ENCODE measurements at regions not wholly inside any gene's neighbourhood (a gene's known extent, or its start where the extent isn't known, plus 50 kb on each side); places are given as distances from the start of the nearest gene placed in this dataset.

DNA sequence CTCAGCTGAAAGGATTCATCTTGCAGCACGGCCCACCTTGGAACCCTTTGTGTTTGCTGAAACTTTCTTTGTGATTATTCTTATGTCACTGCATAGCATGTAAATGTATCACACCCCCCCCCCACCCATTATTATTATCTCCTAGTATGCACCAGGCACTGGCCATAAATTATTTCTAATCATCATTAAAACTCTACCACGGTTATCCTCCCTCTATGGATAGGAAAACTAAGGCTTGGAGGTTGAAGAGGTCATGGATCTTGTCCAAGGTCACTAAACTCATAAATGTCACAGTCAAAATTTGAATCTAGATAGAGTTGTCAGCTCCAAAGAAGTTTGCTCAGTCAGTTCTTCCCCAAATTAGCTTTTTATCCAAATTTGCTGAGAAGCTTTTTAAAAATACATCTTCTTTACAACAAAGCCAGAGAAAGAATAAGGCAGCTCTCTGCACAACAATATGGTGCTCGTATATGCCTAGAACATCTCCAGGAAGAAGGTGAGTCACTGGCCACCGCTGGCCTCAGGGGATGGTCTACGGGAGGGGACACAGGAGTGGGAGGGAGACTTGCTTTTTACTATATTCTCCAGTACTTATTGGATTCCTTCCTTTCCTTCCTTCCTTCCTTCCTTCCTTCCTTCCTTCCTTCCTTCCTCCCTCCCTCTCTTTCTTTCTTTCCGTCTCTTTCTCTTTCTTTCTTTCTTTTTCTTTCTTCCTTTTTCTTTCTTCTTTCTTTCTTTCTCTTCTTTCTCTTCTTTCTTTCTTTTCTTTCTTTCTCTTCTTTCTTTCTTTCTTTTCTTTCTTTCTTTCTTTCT lies 134.5 kb downstream of the VEGFA start:
- ATAC-seq (no peak), DNase-seq (no peak)
- intact Hi-C loops (cut with micrococcal nuclease): no loop called here

DNA sequence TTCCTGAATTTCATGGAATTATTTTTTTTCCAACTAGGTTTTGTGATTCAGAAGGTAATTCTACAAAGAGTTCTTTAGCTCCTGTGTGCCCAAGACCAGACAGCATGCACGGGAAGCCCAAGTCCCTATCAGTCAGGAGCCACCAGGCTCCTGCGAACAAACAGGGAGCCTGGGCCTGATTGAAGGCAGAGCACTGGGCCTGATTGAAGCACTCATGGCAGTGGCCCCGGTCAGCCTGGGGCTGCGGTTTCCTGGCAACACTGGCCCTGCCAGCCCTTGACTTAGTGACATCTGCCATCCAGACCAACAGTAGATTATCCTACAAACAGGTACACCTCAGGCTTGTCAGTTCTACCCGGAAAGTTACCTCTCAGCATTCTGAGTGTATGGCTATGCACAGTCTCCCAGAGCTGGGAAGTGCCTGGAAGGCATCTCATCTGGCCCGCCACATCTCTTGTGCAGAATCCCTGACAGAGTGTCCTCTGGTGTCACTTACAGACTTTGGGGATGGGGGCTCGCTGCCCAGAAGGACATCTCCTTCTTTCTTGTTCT lies 133.8 kb downstream of the VEGFA start:
- intact Hi-C loops (cut with micrococcal nuclease): no loop called here
- DNase-seq: no peak
- no peak for ATAC-seq

DNA sequence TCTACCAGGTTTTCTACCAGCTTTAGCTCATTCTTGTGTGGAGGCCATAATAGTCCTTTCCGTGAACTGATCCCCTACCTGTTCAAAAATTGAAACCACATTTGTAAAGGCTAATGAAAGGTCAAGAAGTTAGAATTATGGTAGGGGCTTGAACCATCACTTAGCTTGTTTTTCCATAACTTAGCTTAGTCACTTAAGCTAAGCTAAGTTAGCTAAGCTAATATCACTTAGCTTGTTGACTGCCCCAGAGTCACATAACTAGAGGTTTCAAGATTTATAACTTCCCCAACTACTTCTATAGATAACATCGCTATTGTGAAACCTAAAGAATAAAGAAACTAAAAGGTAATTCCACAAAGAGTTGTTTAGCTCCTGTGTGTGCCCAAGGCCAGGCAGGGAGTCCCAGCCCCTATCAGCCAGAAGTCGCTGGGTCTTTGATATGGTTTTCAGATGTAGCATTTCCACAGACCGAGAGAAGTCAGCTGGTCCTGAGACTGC lies 131.8 kb downstream of the VEGFA start:
- no peak for DNase-seq
- intact Hi-C loops (cut with micrococcal nuclease): no loop called here
- no peak for ATAC-seq

DNA sequence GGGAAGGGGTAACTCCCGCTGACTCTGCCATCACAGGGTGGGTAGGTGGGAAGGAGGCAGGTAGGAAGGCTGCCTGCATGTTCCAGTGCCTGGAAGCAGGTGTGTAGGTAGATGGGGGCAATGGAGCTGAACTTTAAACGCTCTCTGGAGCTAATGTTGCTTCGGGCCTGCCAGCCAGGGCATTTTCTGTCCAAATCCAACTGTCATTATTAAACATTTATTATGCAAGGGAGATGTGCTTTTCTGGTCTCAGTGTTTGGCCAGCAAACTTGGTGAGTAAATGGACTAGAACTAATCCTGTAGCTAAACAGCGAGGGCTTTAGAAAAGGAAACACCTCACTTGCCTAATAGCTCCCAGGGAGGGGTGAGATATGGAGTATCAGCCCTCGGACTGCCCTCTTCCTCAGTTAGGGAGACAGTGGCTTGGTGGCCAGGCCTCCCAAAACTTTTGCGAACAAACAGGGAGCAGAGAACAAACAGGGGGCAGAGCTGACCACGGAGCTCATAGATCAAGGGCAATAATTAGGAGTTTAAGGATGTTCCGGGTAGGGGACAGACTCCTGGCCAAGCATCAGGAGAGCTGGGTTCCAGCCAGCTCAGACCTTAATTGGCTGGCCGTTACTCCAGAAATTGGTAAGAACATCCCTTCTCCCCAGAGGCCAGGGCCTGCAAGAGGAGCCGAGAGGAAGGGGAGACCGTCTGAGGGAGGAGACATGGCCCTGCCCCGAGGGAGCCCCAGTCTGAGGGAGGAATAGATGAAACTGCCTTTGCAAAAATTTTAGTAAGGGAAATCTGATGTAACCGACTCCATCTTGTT lies 131.1 kb downstream of the VEGFA start:
- intact Hi-C loops (cut with micrococcal nuclease): no loop called here
- no peak for ATAC-seq
- no peak for DNase-seq

DNA sequence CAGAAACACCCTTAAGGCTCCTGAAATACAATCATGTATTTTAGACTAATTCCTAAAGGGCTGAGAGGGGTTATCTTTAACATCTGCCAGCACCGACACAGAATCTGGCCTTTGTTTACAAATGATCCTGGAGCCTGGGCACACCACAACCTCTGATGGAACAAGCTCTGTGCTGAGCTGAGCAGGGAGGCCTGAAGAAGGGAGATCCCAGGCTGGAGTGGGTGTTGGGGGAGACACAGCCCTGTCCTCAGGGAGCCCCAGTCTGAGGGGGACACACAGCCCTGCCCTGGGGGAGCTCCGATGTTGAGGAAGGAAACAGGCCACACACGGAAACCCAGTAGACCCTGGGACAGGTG lies 130.5 kb downstream of the VEGFA start:
- no peak for DNase-seq
- intact Hi-C loops (cut with micrococcal nuclease): no loop called here
- no peak for ATAC-seq

DNA sequence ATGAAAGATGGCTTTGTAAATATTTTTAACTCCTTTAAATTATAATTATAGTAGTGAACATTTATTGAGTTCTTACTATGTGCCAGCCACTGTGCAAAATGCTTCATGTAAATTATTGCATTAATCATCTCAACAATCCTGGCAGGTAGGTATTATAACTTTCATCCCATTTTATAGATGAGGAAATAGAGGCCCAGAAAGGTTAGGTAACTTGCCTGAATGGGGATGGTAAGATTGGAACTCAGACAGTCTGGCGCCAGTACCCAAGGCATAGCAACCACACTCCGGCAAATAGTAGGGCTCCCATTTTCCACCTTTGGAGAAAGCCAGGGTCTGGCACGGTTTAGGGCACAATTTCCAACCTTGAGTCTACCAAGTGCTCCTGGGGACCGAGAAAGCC lies 129.8 kb downstream of the VEGFA start:
- DNase-seq (no peak), ATAC-seq (no peak)
- intact Hi-C loops (cut with micrococcal nuclease): no loop called here

DNA sequence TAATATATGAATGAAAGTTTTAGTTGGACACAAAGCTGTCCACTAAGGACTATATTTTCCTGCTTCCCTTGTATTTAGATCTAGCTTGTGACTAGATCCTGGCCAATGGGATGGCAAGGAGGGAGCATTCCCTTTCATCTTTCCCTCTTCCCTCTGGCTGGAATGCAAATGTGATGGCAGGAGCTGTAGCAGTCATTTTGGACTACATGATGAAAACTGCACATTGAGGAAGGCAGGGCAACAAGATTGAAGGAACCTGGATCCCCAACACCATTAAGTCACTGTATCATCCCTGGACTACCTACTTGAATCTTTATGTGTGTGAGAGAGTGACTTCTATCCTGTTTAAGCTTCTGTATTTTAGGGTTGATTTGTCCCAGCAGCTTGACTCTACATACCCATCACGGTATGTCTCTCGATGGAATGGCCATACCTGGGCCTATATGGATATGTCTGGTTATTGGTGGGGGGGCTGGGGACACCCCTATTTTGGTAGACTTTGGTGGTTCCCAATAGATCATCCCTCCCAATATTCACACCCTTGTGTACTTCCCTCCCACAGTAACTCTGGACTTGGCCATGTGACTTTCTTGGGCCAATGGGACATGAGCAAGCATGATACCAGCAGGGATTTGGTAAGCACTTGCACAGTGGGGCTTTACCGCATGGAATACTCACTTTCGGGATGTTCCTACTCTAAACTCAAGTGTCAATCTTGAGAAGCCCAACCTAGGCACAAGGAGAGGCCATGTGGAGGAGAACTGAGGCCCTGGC lies 128.5 kb downstream of the VEGFA start:
- no peak for ATAC-seq
- DNase-seq: no peak
- intact Hi-C loops (cut with micrococcal nuclease): no loop called here

DNA sequence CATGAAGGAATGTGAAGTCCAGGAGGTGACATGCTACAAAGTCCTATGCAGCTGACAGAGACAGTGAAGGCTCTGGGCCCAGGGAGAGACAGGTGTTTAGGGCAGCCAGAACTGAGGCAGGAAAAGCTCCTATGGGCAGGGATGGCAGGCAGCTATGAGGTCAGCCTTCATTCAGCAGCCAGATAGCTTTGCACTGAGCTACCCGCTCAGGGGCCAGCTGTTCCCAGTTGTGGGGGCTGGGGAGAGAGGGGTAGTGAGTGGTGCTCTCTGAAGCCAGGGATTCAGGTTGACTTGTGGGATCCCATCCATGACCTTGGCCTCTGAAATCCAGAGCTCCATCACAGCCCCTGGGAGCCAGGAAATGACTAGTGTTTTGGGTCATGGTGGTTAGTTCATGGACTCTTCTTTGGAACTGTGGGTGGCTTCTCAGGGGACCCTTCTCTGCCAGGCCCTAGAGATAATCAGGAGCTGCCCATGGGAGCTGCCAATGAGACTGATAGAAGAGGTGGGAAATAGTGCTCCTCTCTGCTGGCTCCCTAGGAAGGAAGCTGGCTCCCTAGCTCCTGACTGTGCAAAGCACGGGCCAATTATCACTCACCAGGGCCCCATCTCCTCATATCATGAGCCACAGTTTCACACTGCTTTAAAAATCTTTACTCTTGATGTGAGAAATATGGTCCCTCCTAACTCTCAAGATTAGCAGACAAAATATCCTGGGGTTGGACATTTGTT lies 127.7 kb downstream of the VEGFA start:
- ATAC-seq (no peak), DNase-seq (no peak)
- intact Hi-C loops (cut with micrococcal nuclease): no loop called here

DNA sequence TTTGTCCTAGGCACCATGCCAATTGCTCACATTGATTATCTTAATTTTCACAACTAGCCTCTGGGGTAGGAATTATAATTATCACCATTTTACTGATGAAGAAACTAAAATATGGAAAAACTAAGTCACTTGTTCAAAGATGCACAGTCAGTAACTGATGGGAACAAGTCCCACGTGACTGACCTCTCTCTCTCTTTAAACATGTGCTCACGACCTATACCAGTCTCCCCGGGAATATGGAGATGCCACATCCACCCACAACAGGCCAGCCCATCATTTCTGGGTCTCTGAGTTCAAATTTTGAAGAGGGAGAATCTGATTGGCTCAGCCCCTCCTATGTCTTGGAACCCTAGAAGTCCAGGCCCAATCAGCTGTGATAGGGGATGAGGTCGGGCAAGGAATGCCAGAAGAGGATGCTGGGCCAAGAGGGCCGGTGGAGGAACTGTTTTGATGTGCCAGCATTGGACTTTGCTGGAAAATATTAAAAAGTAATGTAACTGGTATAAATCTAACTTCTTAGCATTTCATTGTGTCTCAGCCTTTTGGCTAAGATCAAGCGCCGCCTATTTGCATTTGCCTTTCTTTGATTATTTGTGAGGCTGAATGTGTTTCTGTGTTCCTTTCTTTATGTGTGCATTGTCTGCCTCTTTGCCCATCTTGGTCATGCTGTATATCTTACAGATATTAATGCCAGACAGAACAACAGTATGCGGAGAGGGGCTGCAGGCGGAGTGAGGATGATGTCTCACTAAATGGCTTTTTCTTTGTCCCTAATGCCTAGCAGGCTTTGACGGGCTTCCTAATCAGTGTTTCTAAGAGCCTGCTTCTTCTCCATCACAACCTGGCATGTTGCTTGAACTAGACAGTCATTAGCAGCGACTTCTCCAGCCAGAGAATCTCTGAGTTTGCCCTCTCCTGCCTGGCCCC lies 126.6 kb downstream of the VEGFA start:
- no peak for DNase-seq
- no peak for ATAC-seq
- intact Hi-C loops (cut with micrococcal nuclease): no loop called here

DNA sequence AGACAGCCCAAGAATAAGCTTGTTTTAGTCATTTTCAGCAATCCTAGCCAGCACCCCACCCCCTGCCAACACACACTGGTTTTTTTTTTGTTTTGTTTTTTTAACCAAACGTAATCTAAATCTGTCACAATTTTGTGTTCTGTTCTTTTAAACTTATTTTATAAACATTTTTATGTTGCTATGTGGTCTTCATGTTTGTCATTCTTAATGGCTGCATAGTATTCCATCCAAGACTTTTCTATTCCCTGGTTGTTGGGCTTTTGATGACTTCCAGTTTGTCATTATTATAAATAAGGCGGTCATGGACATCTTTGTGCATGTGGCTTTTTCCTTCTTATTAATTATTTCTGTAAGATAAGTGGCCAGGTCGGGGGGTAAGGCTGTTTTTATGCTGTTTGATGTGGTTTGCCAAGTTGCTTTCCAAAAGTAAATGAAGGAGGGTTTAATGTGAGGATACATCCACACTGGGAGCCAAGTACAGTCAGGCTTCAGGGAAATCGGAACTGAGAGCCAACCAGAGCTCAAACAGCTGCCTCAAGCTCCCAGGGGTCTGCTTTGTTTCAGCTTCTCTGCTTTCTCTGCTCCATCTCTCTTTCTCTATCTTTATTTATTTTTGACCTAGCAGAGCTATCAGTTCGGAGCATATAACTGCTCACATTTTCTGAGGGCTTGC lies 125.8 kb downstream of the VEGFA start:
- intact Hi-C loops (cut with micrococcal nuclease): no loop called here
- no peak for ATAC-seq

DNA sequence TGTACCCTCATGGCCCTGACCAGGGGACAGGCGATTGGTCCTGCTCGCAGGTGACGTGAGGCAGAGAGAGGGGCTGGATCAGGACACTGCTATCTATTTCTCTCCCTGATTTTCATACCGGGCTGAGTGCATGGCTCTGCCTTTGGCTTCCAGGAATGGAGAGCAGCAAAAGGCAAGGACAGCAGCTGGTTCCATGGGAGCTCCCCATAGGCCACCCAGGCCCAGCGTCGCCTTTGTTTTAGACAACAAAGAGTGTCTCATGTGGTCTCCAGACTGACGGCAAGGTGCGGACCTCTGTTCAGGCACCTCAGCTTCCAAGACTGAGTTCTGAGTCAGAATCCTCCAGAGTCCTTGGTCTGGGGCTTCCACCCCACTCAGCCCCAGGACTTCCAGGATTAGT lies 123.1 kb downstream of the VEGFA start:
- DNase-seq (no peak), ATAC-seq (no peak)
- intact Hi-C loops (cut with micrococcal nuclease): no loop called here

More for the DNA sequence above, 125.8 kb downstream of the VEGFA start:
- no peak for DNase-seq

DNA sequence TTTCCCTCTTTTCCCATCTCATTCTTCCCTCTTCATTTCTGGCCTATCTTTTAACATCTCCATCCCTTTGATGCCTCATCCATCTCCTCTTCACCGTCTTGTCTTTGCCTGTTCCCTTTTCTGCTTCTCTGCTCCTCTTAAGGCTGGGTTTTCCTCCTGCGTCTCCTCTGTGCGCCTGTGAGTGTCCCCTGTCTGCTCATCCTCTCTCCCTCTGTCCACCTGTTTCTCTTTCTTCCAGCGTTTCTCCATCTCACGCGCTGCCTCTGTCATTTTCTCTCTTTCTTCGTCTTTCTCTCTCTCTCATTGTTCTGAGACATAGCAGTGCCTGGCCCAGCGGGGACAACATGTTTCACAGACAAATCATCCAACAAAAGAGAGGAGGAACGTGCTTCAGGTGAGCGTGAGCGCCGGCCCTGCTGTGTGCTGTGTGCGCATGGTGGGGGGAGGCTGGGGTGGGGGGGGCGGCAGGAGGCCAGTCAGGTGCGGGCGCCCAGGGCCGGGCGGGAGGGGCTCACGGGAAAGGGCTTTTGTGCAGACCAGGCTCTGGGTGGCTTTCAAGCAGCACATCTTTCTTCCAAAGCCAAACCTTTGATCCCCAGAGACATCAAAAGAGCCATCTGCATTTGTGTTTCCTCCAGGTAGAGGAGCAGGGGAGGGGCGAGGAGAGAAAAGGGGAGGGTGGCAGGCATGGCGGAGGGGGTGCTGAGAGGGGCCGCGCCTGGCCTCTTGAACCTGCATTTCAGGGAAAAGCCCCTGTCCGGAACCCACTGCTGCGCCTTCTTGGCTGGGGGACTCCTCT lies 121.3 kb downstream of the VEGFA start:
- ATAC-seq: no peak
- intact Hi-C loops (cut with micrococcal nuclease): no loop called here
- DNase-seq: no peak

DNA sequence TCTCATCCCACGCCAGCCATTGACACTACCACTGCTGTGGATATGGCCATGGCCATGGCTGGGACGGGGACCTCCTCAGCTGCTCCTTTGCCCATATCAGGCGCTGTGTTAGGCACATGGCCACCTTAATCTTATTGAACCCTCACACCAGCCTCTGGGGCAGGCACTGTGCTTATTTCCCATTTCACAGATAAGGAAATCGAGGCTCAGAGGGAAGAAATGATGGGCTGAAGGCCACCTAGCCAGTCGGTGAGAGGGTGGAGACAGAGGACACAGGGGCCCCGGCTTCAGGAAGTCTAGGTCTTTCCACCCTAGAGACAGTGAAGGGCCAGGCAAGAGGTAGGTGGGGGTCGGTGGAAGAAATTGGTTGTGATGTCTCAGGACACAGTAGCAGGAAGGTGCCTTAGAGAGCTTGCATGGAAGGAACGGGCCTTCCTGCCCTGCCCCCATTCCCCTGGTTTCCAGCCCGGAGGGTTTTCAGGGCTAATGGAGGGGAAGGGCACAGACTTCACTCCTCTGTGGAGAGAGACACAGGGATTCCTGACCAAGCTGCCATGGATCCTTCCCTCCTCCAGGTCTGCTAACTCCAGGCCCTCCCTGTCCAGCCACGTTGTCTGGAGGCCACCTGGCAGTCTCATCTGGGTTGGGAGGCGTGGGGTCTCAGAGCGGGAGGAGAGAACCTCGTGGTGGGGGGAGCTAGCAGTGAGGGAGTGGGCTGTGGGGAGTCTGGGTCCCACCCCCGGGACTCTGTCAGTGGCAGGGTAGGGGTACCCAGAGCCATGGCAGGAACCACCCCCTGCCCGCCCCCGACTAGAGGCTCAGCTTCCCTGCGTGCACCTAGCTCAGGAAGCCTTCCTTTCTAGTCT lies 120.4 kb downstream of the VEGFA start:
- intact Hi-C loops (cut with micrococcal nuclease): no loop called here
- ATAC-seq (no peak), DNase-seq (no peak)

DNA sequence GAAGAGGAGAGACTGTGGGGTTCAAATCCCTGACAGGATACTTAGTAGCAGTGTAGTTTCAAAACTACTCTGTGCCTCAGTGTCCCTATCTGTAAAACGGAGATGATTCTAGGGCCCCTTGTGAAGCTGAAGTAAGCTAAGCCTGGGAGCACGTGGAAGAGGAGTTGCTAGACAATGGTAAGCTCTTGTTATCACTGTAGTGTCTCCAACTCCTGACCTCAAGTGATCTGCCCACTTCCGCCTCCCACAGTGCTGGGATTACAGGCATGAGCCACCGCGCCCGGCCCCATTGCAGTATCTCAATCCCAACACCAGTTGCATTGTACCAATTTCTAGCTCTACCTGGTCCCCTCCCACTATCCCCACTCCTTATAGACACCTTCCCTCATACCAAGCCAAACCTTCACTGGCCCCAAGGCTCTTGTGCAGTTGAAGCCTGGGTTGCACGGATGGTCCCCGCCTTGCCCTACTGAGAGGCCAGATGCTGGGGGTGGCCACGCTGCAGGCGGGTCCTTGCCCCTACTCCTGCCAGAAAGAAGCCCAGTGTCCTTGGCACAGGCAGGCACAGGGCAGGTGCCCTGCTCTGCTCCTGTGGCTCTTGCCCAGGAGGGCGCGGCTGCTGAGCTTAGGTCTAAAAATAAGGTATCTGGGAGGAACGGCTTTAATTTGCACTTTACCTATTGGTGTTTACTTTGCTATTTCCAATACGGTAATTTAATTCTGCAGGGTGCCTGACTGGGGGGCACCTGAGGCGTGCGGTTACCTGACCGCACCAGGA lies 118.1 kb downstream of the VEGFA start:
- intact Hi-C loops (cut with micrococcal nuclease): loop anchor here (10.0 kb wide), 1 partner anchor 737 kb away; no protein-coding TSS in a partner anchor
- ATAC-seq (peak; percentile 78), DNase-seq (peak; percentile 45)

All from left ventricle myocardium superior (tissue), 1 donor.